PFSK-1 (cell line): ENCODE measurements at regions not wholly inside any gene's neighbourhood (a gene's known extent, or its start where the extent isn't known, plus 50 kb on each side); places are given as distances from the start of the nearest gene placed in this dataset.

Experiments
- FOXP2 ChIP-seq: optimal IDR thresholded peaks from 2 replicates; pipeline ENCODE3; 2011; ENCODE audit warnings: borderline replicate concordance, control low read depth, inconsistent platforms; ENCODE audit not compliant: insufficient read depth; ENCODE audit errors: extremely low read length, extremely low read depth
- POLR2AphosphoS5 ChIP-seq: IDR thresholded peaks from 2 replicates; pipeline ENCODE4 v1.6.1; 2012; ENCODE audit warnings: low read depth, mild to moderate bottlenecking, control low read depth, low read length, moderate library complexity
- SIN3A ChIP-seq: IDR thresholded peaks from 2 replicates; pipeline ENCODE4 v1.6.1; 2012; ENCODE audit warnings: mild to moderate bottlenecking, low read length, moderate library complexity, borderline replicate concordance; ENCODE audit not compliant: insufficient read depth
- TAF1 ChIP-seq: IDR thresholded peaks from 2 replicates; pipeline ENCODE4 v1.6.1; 2012; ENCODE audit warnings: low read length, control low read depth, borderline replicate concordance; ENCODE audit not compliant: insufficient read depth
- TF ChIP-seq, protein P1 (sequence below), 2 experiments: IDR thresholded peaks; 2 replicates each; pipeline versions ENCODE4 v1.6.1 to v1.8.0; 2011 to 2012; ENCODE audit warnings: low read depth in 2 of 2, low read length in 2 of 2, control low read depth in 1 of 2, inconsistent platforms in 1 of 2, mild to moderate bottlenecking in 1 of 2, moderate library complexity in 1 of 2; ENCODE audit not compliant: insufficient read depth in 1 of 2

DNA sequence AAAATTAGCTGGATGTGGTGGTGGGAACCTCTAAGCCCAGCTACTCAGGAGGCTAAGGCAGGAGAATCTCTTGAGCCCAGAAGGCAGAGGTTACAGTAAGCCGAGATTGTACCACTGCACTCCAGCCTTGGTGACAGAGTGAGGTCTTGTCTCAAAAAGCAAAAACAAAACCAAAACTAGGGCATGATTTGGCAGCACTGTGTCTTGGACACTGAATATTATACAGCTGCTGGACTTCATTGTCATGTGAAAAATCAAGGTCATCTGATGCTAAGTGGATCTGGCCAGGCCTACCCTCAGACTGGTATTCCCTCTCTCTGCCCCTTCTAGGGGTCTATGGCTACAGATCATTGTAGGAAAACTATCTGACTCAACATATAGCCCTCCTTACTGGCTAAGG lies 55.2 kb upstream of the MRPS6 start:
- TF ChIP-seq POLR2AphosphoS5 (no peak), SIN3A (no peak), TAF1 (no peak), FOXP2 (no peak)
- TF ChIP-seq, protein P1, sequence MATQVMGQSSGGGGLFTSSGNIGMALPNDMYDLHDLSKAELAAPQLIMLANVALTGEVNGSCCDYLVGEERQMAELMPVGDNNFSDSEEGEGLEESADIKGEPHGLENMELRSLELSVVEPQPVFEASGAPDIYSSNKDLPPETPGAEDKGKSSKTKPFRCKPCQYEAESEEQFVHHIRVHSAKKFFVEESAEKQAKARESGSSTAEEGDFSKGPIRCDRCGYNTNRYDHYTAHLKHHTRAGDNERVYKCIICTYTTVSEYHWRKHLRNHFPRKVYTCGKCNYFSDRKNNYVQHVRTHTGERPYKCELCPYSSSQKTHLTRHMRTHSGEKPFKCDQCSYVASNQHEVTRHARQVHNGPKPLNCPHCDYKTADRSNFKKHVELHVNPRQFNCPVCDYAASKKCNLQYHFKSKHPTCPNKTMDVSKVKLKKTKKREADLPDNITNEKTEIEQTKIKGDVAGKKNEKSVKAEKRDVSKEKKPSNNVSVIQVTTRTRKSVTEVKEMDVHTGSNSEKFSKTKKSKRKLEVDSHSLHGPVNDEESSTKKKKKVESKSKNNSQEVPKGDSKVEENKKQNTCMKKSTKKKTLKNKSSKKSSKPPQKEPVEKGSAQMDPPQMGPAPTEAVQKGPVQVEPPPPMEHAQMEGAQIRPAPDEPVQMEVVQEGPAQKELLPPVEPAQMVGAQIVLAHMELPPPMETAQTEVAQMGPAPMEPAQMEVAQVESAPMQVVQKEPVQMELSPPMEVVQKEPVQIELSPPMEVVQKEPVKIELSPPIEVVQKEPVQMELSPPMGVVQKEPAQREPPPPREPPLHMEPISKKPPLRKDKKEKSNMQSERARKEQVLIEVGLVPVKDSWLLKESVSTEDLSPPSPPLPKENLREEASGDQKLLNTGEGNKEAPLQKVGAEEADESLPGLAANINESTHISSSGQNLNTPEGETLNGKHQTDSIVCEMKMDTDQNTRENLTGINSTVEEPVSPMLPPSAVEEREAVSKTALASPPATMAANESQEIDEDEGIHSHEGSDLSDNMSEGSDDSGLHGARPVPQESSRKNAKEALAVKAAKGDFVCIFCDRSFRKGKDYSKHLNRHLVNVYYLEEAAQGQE (IDR thresholded peaks at IDR 0.05; ENCODE audit: insufficient read depth in 1 of 2, low read depth in 2 of 2, low read length in 2 of 2) = no peak
